Keratinocyte (primary cell): ENCODE measurements at regions not wholly inside any gene's neighbourhood (a gene's known extent, or its start where the extent isn't known, plus 50 kb on each side); places are given as distances from the start of the nearest gene placed in this dataset.

ENCODE experiments used
- DNase-seq: peaks from one replicate; pipeline ENCODE4 v3.0.0-alpha.2; 2011; ENCODE audit warnings: low read depth, missing footprints, low spot score
- FAIRE-seq: peaks from 2 replicates; lab custom pipeline; 2011; peaks lifted over from hg19 to GRCh38; lab: Jason Lieb, UNC
- H2AFZ ChIP-seq: 2 replicates; pipeline ENCODE4 v1.6.0; 2012; ENCODE audit warnings: low read length, control low read depth, inconsistent platforms; ENCODE audit not compliant: control insufficient read depth
- H3K27ac ChIP-seq: 2 replicates; pipeline ENCODE4 v1.5.1; 2011; ENCODE audit warnings: low read length; ENCODE audit not compliant: control insufficient read depth, insufficient read depth
- H3K27me3 ChIP-seq: 3 replicates; pipeline ENCODE4 v1.6.0; 2011; ENCODE audit warnings: low read length; ENCODE audit not compliant: control insufficient read depth, insufficient read depth; ENCODE audit errors: extremely low read depth
- H3K36me3 ChIP-seq, 2 experiments: 2 replicates in 1 of 2; 3 replicates in 1 of 2; pipeline ENCODE4 v1.5.1; 2011; ENCODE audit warnings: low read length in 2 of 2, mild to moderate bottlenecking in 1 of 2; ENCODE audit not compliant: control insufficient read depth in 2 of 2, insufficient read depth in 2 of 2; ENCODE audit errors: extremely low read depth in 1 of 2
- H3K4me1 ChIP-seq: 3 replicates; pipeline ENCODE4 v1.5.1; 2011; ENCODE audit warnings: low read length; ENCODE audit not compliant: control insufficient read depth, insufficient read depth; ENCODE audit errors: extremely low read depth
- H3K4me2 ChIP-seq: 3 replicates; pipeline ENCODE4 v1.6.0; 2011; ENCODE audit warnings: low read depth, low read length; ENCODE audit not compliant: control insufficient read depth, insufficient read depth; ENCODE audit errors: extremely low read depth
- H3K4me3 ChIP-seq, 3 experiments: fragments of 200-600 bp in 1 of 3; sonication (generic) in 1 of 3; 2 replicates in 2 of 3; 3 replicates in 1 of 3; pipeline ENCODE4 v1.5.1; 2011 to 2016; ENCODE audit warnings: low read length in 3 of 3, mild to moderate bottlenecking in 3 of 3, control low read depth in 2 of 3, inconsistent platforms in 1 of 3, low read depth in 1 of 3, mixed read lengths in 1 of 3, mixed run types in 1 of 3, moderate library complexity in 1 of 3; ENCODE audit not compliant: control insufficient read depth in 2 of 3, insufficient read depth in 2 of 3; ENCODE audit errors: extremely low read depth in 1 of 3
- H3K79me2 ChIP-seq: 2 replicates; pipeline ENCODE4 v1.6.0; 2012; ENCODE audit warnings: low read length; ENCODE audit not compliant: control insufficient read depth, insufficient read depth
- H3K9ac ChIP-seq: 3 replicates; pipeline ENCODE4 v1.6.0; 2011; ENCODE audit warnings: low read length; ENCODE audit not compliant: control insufficient read depth, insufficient read depth; ENCODE audit errors: extremely low read depth
- H3K9me1 ChIP-seq: 3 replicates; pipeline ENCODE4 v1.6.0; 2011; ENCODE audit warnings: low read length; ENCODE audit not compliant: control insufficient read depth, insufficient read depth; ENCODE audit errors: extremely low read depth
- H3K9me3 ChIP-seq: 2 replicates; pipeline ENCODE4 v1.5.1; 2012; ENCODE audit warnings: low read depth, low read length; ENCODE audit not compliant: control insufficient read depth
- H4K20me1 ChIP-seq: 3 replicates; pipeline ENCODE4 v1.6.0; 2011; ENCODE audit warnings: low read length; ENCODE audit not compliant: control insufficient read depth, insufficient read depth; ENCODE audit errors: extremely low read depth
- CTCF ChIP-seq, 3 experiments: IDR thresholded peaks in 1 of 3; conservative IDR thresholded peaks in 1 of 3; optimal IDR thresholded peaks in 1 of 3; 2 replicates in 2 of 3; 3 replicates in 1 of 3; pipeline versions ENCODE3 to v1.5.1; 2011; ENCODE audit warnings: low read length in 3 of 3, mild to moderate bottlenecking in 3 of 3, moderate library complexity in 2 of 3, control low read depth in 1 of 3, inconsistent platforms in 1 of 3; ENCODE audit not compliant: insufficient read depth in 2 of 3; ENCODE audit errors: extremely low read depth in 1 of 3
- EZH2 ChIP-seq: IDR thresholded peaks from one replicate; pipeline ENCODE4 v1.6.1; 2012; ENCODE audit warnings: inconsistent platforms, mild to moderate bottlenecking, low read length, moderate library complexity
- dilution Hi-C: fragments of 300-500 bp; cut with MboI; formaldehyde crosslinking; loops from one replicate; pipeline ENCODE4 v1.7.0; 2020; ENCODE audit warnings: low sequenced_read_pairs; ENCODE audit not compliant: extremely low pct_ligation_motif_present

- H3K4me2 ChIP-seq: no peak overlapping the region
Measured at GRCh38 chr13:37416291-37417059, 182.1 kb downstream of the POSTN start.

GRCh38 chr13:37413161-37413560 lies 185.4 kb downstream of the POSTN start:
- no peak overlapping the region for H3K4me2 ChIP-seq
- H3K9me3 ChIP-seq: no peaks in the 10 kb centered on the region
- H3K9me1 ChIP-seq: no peaks in the 10 kb centered on the region
- no peaks in the 10 kb centered on the region for H3K27me3 ChIP-seq
- H4K20me1 ChIP-seq: no peaks in the 10 kb centered on the region
- no peak overlapping the region for H3K4me3 ChIP-seq
- no peak overlapping the region for H3K9ac ChIP-seq
- DNase-seq: no peak
- TF ChIP-seq EZH2 (no peak), CTCF (optimal IDR thresholded peaks at IDR 0.05 in 1 of 3, IDR thresholded peaks at IDR 0.05 in 1 of 3, conservative IDR thresholded peaks at IDR 0.05 in 1 of 3; ENCODE audit: extremely low read depth in 1 of 3, insufficient read depth in 2 of 3, low read length in 3 of 3) (no peak)
- H3K27ac ChIP-seq: no peak overlapping the region
- H3K36me3 ChIP-seq: no peaks in the 10 kb centered on the region
- H3K79me2 ChIP-seq: no peaks in the 10 kb centered on the region
- H2AFZ ChIP-seq: no peak overlapping the region
- dilution Hi-C loops: no loop called here
- no peak for FAIRE-seq
- H3K4me1 ChIP-seq: no peaks in the 10 kb centered on the region

More at GRCh38 chr13:37416291-37417059, 182.1 kb downstream of the POSTN start:
- Histone ChIP-seq H3K27me3 (no peaks in the 10 kb centered on the region), H4K20me1 (no peaks in the 10 kb centered on the region), H2AFZ (no peak overlapping the region), H3K9ac (no peak overlapping the region), H3K4me1 (no peaks in the 10 kb centered on the region), H3K9me1 (no peaks in the 10 kb centered on the region), H3K27ac (no peak overlapping the region), H3K9me3 (no peaks in the 10 kb centered on the region), H3K4me3 (no peak overlapping the region), H3K79me2 (no peaks in the 10 kb centered on the region), H3K36me3 (no peaks in the 10 kb centered on the region)
- DNase-seq: no peak
- TF ChIP-seq EZH2 (no peak), CTCF (optimal IDR thresholded peaks at IDR 0.05 in 1 of 3, IDR thresholded peaks at IDR 0.05 in 1 of 3, conservative IDR thresholded peaks at IDR 0.05 in 1 of 3; ENCODE audit: extremely low read depth in 1 of 3, insufficient read depth in 2 of 3, low read length in 3 of 3) (no peak)
- dilution Hi-C loops: no loop called here
- no peak for FAIRE-seq
